ENCODE measurements at regions not wholly inside any gene's neighbourhood (a gene's known extent, or its start where the extent isn't known, plus 50 kb on each side); places are given as distances from the start of the nearest gene placed in this dataset.

DNA sequence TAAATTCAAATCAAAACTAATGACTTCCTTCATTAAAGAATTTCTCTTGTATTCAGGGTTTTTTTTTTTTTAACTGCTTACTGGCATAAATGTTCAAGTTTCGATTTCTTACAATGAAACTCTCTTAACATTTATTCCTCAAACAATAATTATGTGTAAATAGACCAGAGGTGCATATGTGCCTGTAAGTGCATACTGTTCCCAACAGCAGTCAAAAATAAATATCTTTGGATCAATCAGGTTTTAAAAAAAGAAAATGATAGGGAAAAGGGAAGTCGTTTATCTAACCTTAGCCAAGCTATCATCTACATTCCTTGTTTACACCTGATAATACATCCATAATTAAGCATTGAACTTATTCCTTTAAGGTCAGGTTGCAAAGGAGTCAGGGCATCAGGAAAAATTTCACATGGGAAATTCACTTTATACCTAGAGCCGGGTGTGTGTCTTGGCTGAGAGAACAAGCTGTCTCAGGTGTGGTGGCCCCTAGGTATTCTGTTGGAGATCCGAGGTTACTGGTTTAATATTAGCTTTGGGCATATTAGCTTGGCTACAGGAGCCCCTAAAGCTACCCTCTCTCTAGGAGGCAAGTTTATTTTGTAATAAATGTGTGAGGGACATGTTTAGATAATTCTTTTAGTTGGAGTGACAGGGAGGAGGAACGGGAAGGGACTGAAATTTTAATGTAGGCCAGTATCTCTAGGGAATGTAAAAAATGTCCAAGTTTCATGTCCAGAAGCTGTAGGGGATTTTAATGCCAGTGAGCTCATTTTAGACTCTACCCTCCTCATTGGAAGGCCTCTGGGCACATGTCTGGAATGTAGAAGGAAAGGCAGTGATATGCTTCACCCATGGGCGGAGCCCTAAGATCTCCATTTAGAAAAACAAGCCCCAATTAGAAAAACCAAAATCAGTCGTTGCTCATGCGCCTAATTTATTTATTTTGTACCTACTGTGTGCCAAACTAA is 327.9 kb upstream of the PROX1 start:
- Histone ChIP-seq H3K36me3 (ENCODE audit: insufficient read depth) (no peaks in the 10 kb centered on the region), H4K20me1 (ENCODE audit: insufficient read depth) (no peaks in the 10 kb centered on the region), H2AFZ (ENCODE audit: low read depth) (no peak overlapping the region), H3K4me2 (no peak overlapping the region), H3K79me2 (ENCODE audit: insufficient read depth, low read depth) (no peaks in the 10 kb centered on the region), H3K4me1 (ENCODE audit: low read depth, poor library complexity, severe bottlenecking) (no peaks in the 10 kb centered on the region), H3K4me3 (IDR thresholded peaks at IDR 0.05; ENCODE audit: insufficient read depth, low read depth, low read length) (no peak overlapping the region), H3K27ac (no peak overlapping the region), H3K27me3 (ENCODE audit: insufficient read depth, low read depth) (no peaks in the 10 kb centered on the region), H3K9ac (no peak overlapping the region)
- TF ChIP-seq CTCF (conservative IDR thresholded peaks at IDR 0.05; ENCODE audit: low read depth, low read length), result no peak

- Histone ChIP-seq H3K79me2 (ENCODE audit: insufficient read depth, low read depth) (no peaks in the 10 kb centered on the region), H3K36me3 (ENCODE audit: insufficient read depth) (no peaks in the 10 kb centered on the region), H4K20me1 (ENCODE audit: insufficient read depth) (no peaks in the 10 kb centered on the region), H3K27ac (no peak overlapping the region), H3K4me3 (IDR thresholded peaks at IDR 0.05; ENCODE audit: insufficient read depth, low read depth, low read length) (no peak overlapping the region), H3K9ac (no peak overlapping the region), H2AFZ (ENCODE audit: low read depth) (no peak overlapping the region), H3K27me3 (ENCODE audit: insufficient read depth, low read depth) (no peaks in the 10 kb centered on the region), H3K4me1 (ENCODE audit: low read depth, poor library complexity, severe bottlenecking) (no peaks in the 10 kb centered on the region), H3K4me2 (no peak overlapping the region)
- no peak for TF ChIP-seq CTCF (conservative IDR thresholded peaks at IDR 0.05; ENCODE audit: low read depth, low read length)
Measured at GRCh38 chr1:213661302-213661701, 326.5 kb upstream of the PROX1 start.

GRCh38 chr1:213666113-213666512 is 321.7 kb upstream of the PROX1 start:
- Histone ChIP-seq H3K4me2 (no peak overlapping the region), H3K27ac (no peak overlapping the region), H3K9ac (no peak overlapping the region), H3K4me3 (IDR thresholded peaks at IDR 0.05; ENCODE audit: insufficient read depth, low read depth, low read length) (no peak overlapping the region), H4K20me1 (ENCODE audit: insufficient read depth) (no peaks in the 10 kb centered on the region), H3K27me3 (ENCODE audit: insufficient read depth, low read depth) (no peaks in the 10 kb centered on the region), H3K4me1 (ENCODE audit: low read depth, poor library complexity, severe bottlenecking) (no peaks in the 10 kb centered on the region), H2AFZ (ENCODE audit: low read depth) (no peak overlapping the region), H3K36me3 (ENCODE audit: insufficient read depth) (no peaks in the 10 kb centered on the region), H3K79me2 (ENCODE audit: insufficient read depth, low read depth) (no peaks in the 10 kb centered on the region)
- TF ChIP-seq CTCF (conservative IDR thresholded peaks at IDR 0.05; ENCODE audit: low read depth, low read length), result no peak

DNA sequence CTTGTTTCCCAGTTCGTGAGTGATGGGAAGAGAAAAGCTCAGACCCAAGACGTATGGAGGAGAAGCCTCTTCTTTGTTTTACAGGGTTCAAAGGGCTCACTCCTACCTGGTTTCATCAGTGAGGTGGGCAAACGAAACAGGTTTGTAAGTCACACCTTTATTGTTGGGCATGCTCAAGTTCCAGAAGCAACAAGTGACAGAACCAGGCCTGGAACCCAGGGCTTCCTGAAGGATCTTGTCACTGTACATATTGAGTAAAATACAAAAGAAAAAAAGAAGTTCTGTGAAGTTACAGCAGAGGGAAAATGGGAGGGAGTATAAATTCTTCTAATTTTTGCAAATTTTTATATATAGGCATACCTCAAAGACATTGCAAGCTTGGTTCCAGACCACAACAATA is 320.9 kb upstream of the PROX1 start:
- no peak overlapping the region for H2AFZ ChIP-seq (ENCODE audit: low read depth)
- no peaks in the 10 kb centered on the region for H3K36me3 ChIP-seq (ENCODE audit: insufficient read depth)
- H3K4me1 ChIP-seq (ENCODE audit: low read depth, poor library complexity, severe bottlenecking), result no peaks in the 10 kb centered on the region
- H3K79me2 ChIP-seq (ENCODE audit: insufficient read depth, low read depth), result no peaks in the 10 kb centered on the region
- no peak for TF ChIP-seq CTCF (conservative IDR thresholded peaks at IDR 0.05; ENCODE audit: low read depth, low read length)
- no peak overlapping the region for H3K4me3 ChIP-seq (IDR thresholded peaks at IDR 0.05; ENCODE audit: insufficient read depth, low read depth, low read length)
- no peak overlapping the region for H3K27ac ChIP-seq
- no peaks in the 10 kb centered on the region for H4K20me1 ChIP-seq (ENCODE audit: insufficient read depth)
- no peak overlapping the region for H3K4me2 ChIP-seq
- no peak overlapping the region for H3K9ac ChIP-seq
- H3K27me3 ChIP-seq (ENCODE audit: insufficient read depth, low read depth), result no peaks in the 10 kb centered on the region

Measured in KMS-11 (cell line).